Glomerular visceral epithelial cell (primary cell): ENCODE measurements at regions not wholly inside any gene's neighbourhood (a gene's known extent, or its start where the extent isn't known, plus 50 kb on each side); places are given as distances from the start of the nearest gene placed in this dataset.

Experiments
- DNase-seq: peaks from one replicate; pipeline ENCODE4 v3.0.0-alpha.2; 2016; ENCODE audit errors: extremely low spot score

GRCh38 chr7:42492920-42493319, 255.9 kb upstream of the GLI3 start:
- no peak for DNase-seq

GRCh38 chr7:42491106-42491505, 254.1 kb upstream of the GLI3 start:
- no peak for DNase-seq

- DNase-seq: no peak
Measured at GRCh38 chr7:42489299-42489698, 252.3 kb upstream of the GLI3 start.

- DNase-seq: no peak
Measured at GRCh38 chr7:42485301-42485766, 248.3 kb upstream of the GLI3 start.

GRCh38 chr7:42483886-42484285, 246.9 kb upstream of the GLI3 start:
- DNase-seq: no peak

GRCh38 chr7:42479816-42480633, 243.0 kb upstream of the GLI3 start:
- DNase-seq: no peak

GRCh38 chr7:42479452-42479815, 242.4 kb upstream of the GLI3 start:
- DNase-seq: no peak

GRCh38 chr7:42478717-42479116, 241.7 kb upstream of the GLI3 start:
- DNase-seq: no peak

- no peak for DNase-seq
Measured at GRCh38 chr7:42476255-42476654, 239.2 kb upstream of the GLI3 start.

- DNase-seq: no peak
Measured at GRCh38 chr7:42475082-42475481, 238.1 kb upstream of the GLI3 start.

- no peak for DNase-seq
Measured at GRCh38 chr7:42473099-42473498, 236.1 kb upstream of the GLI3 start.

GRCh38 chr7:42471573-42472174, 234.7 kb upstream of the GLI3 start:
- DNase-seq: peak; percentile 4

GRCh38 chr7:42469341-42469740, 232.3 kb upstream of the GLI3 start:
- no peak for DNase-seq

GRCh38 chr7:42468471-42468870, 231.5 kb upstream of the GLI3 start:
- no peak for DNase-seq

- no peak for DNase-seq
Measured at GRCh38 chr7:42461537-42461936, 224.5 kb upstream of the GLI3 start.

GRCh38 chr7:42460933-42461332, 223.9 kb upstream of the GLI3 start:
- no peak for DNase-seq

GRCh38 chr7:42460148-42460547, 223.1 kb upstream of the GLI3 start:
- DNase-seq: no peak

- peak; percentile 28 for DNase-seq
Measured at GRCh38 chr7:42457663-42458062, 220.7 kb upstream of the GLI3 start.

- no peak for DNase-seq
Measured at GRCh38 chr7:42456756-42457276, 219.8 kb upstream of the GLI3 start.

GRCh38 chr7:42456267-42456666, 219.3 kb upstream of the GLI3 start:
- DNase-seq: no peak

- no peak for DNase-seq
Measured at GRCh38 chr7:42453931-42454361, 216.9 kb upstream of the GLI3 start.

- DNase-seq: no peak
Measured at GRCh38 chr7:42452356-42452755, 215.3 kb upstream of the GLI3 start.

- DNase-seq: no peak
Measured at GRCh38 chr7:42449431-42449830, 212.4 kb upstream of the GLI3 start.
